Endothelial cell of hepatic sinusoid (primary cell): ENCODE measurements at regions not wholly inside any gene's neighbourhood (a gene's known extent, or its start where the extent isn't known, plus 50 kb on each side); places are given as distances from the start of the nearest gene placed in this dataset.

Source experiments
- in situ Hi-C: cut with HindIII; loops from 2 replicates; pipeline ENCODE4 v1.10.0; 2017; ENCODE audit warnings: low sequenced_read_pairs

DNA sequence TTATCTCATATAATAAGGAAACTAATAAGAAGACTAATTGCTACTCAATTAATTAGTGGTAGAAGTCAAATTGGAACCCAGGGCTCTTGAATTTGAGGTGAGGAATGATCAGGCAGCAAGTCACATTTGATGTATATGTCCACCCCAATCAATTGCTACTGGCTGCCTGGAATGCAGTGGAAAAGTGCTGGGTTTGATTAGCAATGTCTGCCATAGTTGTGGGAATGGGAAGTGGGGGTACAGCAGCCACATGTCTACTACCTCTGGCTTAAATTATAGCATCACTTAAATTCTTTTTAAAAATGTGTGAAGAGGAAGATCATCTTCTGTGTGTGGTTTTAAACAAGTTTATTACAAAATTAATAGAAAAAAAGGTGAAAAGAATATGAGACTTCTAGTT lies 50.8 kb upstream of the NAV2 start:
- in situ Hi-C loops = no loop called here

DNA sequence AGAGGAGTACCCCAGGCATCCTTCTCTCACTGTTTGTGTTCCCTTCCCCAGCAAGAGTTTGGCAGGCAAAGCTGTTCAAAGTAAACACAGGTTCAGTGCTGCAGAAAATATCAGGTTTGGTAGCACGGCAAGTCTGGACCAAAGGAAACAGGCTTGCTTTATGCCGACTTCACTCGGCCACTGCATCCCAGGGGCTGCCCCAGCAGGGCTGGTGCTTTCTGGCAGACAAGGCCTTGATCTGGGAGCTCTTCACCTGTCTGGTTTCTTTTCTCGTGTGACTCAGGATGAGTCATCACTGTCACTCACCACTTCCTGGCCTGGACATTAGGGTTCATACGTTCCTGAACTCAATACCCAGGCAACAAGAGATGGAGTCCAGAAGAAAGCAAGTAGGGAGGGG lies 52.6 kb upstream of the NAV2 start:
- in situ Hi-C loops = no loop called here

DNA sequence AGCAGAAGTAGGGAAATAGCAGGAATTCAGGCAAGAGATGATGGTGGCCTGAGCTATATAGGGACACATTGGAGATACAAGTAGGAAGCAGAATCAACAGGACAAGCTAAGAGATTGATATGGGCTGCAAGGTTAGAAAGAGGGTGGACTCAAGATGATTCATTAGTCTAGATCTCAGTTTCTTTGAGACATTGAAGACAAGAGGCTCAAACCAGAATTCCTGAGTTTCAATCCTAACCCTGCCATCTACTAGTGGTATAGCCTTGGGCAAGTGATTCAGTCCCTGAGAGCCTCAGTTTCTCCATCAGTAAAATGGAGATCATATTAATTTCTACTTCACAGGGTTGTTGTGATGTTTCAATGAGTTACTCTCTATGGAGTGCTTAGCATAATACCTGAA lies 53.1 kb upstream of the NAV2 start:
- in situ Hi-C loops = no loop called here

DNA sequence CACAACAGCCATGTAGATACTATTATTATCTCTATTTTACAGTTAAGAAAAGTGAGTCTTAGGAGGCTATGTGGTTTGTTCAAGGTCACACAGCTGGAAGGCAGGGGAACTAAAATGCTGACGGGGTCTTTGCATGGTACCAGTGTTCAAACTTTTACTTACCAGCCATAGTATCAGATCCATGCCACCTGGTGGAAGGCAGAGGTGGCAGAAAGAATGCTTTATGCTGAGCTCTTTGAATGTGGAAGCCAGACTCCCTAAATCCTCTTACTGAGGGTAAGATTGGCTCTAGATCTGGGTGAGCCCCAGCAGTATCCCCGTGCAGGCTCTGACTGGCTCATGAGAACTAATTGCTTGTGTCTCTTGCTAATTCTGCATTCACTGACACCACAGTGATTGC lies 54.3 kb upstream of the NAV2 start:
- in situ Hi-C loops = no loop called here

DNA sequence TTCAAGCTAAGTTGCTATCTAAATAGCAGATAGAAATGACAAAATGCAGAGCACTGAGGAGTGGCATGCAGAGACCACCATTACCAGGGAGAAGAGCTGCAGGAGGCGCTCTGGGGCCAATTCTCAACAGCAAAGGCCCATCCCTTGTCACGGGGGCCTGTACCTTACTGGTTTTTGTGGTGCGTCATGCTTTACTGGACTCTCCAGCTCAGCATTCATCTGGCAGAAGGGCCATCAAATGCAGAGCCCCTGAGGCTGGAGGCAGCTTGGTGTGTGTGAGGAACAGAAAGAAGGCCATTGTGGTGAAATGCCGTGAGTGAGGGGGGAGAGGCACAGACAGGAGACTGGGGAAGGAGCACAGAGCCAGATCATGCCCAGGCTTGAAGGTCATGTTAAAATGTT lies 56.5 kb upstream of the NAV2 start:
- in situ Hi-C loops = no loop called here

DNA sequence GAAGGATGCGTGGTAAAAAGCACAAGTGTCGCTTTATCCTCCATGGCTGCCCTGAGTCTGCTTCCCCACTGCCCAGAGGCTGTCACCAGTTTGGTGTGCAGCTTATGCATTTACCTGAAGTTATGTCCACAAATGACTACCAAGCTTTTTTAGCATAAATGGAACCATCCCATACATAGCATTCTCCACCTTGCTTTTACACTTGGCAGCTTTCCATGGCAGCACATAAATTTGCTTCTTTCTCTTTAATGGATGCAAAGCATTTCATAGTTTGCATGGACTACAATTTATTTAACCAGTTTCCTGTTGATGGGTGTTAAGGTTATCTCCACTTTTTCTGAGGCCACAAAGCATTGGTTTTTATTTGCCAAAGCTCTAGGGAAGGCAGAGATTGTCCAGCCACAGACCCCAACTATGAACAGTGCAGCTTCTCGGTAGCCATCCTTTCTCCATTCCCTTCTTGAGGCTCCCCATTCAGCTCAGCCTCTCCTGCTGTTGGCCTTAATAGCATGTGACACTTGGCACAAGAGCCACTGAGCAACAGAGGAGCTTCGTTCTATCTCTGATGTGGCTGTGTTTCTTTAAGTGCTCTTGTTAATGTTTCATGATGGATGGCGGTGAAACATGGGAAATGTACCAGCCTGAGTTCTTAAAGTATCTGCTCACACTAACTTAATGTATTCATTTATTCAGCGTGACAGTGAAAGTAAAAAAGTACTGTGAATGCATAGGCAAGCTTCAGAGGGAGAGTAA lies 59.8 kb upstream of the NAV2 start:
- in situ Hi-C loops = no loop called here

DNA sequence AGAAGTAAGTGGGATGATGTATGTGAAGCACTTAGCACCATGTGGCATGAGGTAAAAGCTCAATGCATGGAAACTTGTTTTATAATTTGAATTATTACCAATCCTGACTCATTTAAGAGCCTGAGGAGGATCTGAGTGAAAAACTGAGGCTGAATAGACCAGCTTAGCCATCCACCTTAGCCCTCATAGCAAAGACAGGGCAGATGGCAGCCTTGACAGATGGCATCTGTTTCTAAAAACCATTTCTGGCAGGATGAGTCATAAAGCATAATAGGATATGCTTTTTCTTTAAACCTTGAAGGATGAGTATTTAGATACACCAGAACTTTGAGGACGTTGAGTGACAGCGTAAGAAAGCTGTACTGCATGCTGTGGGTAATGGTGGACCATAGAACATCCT lies 61.0 kb upstream of the NAV2 start:
- in situ Hi-C loops = no loop called here

DNA sequence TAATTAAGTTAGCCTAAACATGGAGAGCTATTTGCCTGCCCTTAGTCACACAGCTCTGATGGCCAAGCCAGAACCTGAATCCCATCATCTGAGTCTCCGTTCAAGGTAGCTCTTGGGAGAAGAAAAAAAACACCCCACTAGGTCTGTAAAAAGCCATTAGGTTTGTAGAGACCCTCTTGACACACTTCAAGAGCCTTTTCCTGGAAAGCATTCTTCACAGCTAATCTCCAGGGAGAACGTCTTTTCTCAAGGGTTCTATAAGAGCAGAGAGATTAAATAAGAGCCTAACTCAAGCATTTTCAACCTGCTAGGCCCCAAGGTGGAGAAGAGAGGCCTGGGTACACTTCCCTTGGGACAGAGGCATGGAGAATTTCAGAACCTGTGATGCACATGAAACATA lies 61.6 kb upstream of the NAV2 start:
- in situ Hi-C loops = no loop called here

DNA sequence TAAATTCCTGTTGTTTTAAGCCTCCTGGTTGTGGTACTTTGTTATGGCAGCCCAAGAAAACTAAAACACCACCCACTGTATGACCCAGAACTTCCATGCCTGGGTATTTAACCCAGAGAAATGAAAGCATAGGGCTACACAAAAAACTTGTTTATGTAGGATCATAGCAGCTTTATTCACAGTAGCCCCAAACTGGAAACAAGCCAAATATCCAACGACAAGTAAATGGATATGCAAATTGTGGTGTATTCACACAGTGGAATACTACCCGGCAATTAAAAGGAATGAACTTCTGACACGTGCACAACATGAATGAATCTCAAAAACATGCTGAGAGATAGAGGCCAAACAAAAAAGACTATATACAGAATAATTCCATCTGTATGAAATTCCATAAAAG lies 62.2 kb upstream of the NAV2 start:
- in situ Hi-C loops = no loop called here

DNA sequence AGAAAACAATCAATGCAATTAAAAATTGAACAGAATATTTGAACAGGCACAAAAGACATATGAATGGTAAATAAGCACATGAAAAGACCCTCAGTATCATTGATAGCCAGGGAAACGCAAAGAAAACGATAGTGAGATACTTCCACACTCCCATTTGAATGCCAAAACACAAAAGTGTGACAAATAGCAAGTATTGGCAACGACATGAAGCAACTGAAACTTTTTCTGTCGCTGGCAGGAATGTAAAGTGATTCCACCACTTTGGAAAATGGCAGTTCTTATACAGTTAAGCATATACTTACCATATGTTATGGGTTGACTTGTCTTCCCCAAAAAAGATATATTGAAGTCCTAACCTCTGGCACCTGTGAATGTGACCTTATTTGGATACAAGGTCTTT lies 62.9 kb upstream of the NAV2 start:
- in situ Hi-C loops = no loop called here

DNA sequence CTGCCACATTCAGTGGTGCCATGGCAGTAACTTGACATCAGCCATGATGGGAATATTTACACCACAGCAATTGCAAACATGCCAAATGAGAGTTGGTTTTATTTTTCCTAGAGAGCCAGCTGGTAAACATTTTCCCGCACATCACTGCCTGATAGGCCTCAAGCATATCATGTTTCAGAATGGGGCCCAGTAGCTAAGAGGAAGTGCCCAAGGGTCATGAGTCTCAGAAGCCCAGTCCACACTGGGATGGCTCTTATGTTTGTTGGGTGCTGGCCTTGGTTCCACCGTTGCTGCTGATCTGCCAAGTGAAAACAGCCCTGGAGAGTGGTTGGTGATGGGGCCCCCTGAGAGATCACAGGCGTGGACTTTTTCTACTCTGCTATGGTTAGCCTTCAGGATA lies 64.3 kb upstream of the NAV2 start:
- in situ Hi-C loops = no loop called here

DNA sequence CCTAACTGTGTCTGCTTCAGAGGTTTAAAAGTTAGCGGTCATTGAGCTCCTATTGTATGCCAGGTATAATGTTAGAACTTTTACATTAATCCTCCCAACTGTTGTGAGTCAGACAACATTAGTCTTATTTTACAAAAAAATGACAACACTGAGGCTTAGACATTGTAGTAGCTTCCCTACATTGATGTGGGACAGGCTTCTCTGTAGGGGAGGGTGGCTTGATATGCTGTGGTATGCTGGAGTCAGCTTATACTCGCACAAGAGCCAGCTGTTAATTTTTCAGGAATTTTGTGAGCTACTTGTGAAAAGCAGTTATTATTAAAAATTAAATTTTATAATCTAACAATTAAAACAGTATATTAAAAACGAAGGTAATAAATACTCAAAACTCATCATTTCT lies 64.8 kb upstream of the NAV2 start:
- in situ Hi-C loops = no loop called here

DNA sequence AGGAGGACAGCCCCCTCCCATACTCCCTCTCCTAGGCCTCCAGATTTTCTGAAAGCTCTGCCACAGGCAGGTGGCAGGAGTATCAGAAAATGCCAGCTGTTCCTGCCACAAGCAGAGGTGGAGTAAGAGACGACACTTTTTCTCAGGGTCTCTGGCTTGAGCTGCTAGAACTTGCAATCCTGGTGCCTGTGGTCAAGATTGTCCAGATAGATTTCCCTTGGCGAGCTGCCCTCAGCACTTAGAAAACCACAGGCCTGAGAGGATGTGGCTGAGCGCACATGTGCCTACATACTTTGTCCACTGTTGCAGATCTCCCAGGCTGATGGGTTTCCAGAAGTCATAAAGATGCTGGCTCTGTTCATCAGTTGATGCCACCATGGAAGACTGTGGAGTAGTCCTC lies 65.7 kb upstream of the NAV2 start:
- in situ Hi-C loops = no loop called here

DNA sequence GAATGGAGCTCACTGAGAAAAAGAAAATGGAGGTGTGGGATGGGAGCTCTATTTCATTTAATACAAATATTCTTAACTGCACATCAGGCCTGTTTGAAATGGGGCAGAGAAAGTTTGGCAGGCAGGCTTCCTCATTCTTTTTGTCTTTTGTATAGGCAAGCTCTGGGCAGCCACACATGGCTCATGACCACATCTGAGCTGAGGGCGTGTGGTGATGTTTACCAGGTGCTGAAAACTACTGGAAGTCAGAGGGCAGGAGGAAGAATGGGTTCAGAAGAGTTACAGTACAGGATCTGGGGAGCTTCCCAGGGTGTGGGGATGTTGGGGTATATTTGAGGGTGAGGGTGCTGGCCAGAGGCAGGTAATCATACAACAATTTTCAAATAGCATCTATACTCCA lies 66.3 kb upstream of the NAV2 start:
- in situ Hi-C loops = no loop called here

DNA sequence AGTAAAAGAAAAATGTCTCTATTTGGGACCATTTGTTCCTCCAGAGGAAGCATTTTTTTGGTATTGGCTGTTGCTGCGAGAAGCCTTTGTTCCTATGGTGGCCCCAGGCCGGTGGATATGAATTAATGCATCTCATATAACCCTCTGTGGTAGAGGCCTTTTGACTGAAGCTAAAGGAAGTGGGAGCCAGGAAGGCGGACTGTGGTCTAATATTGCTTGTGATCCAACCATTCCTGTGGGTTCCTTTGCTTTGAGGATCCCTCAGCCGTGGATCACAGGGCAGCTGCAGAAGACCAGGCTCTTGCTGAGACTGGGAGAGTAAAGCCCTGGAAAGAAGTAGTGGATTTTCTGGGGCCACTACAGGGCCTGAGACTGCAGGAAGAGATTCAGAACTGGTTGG lies 68.3 kb upstream of the NAV2 start:
- in situ Hi-C loops = loop anchor here (5.0 kb wide), 1 partner anchor 52 kb away; no protein-coding TSS in a partner anchor

DNA sequence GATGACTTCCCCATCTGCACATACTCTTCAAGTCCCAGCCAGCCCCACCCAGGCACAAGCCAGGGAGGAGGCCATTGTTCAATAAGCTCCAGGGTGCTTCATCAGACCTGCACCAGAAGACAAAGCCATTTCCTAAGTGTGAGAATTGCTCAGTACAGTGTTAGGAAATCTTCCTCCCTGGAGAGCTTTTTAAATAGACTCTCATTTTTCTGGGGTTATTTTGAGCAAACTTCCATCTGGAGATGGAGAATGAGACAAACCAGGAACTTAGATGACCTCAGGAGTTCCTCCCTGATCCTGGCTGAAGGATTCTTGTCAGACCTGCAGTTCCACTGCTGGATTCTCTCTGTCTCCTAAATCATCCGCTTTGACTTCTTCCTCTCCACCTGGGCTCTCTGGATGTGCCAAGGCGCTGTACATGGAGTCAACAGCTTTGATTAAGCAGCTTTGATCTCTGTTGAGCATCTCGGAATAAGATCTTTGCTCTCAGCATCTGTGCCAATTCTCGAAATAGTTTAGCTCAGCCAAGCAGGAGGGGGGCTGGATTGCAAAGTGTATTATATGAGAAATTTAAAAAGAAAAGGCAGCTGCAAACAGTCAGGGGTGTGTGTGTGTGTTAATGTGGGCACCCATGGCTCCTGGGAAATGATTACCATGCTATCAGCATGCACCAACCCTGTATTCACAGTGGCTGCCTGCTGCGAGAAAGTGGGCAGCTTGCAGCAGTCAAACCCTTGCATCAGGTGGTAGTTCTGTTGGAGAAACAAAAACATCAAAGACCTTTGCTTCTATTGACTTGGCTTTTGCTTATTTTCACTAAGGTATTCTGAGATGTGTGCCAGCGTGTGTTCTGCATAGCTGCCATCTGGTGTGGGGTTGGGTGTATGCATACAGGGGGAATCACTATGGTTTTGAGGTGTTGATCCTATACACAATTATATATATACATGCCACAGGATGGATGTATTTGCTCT lies 70.2 kb upstream of the NAV2 start:
- in situ Hi-C loops = loop anchor here (5.0 kb wide), 1 partner anchor 50 kb away; no protein-coding TSS in a partner anchor

DNA sequence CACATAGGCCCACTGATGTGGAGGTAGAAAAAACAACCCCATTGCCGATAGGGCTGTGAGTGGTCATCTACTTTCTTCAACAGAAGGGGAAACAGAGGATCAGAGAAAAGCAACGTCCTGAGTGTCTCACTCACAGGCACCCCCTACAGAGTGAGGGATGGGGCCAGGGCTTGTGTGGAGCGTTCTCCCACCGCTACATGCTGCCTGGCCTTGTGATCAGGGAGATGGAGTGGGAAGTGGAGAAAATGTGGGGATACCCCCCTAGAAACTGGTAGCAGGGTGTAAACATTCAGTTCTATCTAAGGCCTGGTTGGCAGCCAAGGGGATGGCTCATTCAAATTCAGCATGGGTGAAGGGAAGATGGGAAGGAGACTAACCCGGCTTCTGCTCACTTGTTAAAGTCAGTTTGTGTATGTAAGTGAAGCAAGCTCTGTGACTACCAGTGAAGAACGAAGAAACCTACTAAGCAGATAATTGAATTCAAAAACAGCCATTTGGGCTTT lies 73.0 kb upstream of the NAV2 start:
- in situ Hi-C loops = loop anchor here (5.0 kb wide), 1 partner anchor 47 kb away; no protein-coding TSS in a partner anchor

DNA sequence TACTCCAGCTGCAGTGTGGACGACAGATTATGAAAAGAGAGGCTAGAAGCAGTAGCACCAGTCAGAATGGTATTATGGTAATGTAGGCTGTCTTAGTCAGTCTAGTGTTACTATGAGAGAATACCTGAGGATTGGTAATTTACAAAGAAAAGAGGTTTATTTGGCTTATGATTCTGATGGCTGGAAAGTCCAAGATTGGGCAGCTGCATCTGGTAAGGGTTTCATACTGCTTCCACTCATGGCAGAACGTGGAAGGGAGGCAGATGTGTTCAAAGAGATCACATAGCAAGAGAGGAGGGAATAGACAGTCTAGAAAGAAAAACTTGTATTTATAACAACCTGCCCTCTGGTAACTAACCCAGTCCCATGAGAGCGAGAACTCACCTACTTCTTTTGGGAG lies 77.3 kb upstream of the NAV2 start:
- in situ Hi-C loops = no loop called here

DNA sequence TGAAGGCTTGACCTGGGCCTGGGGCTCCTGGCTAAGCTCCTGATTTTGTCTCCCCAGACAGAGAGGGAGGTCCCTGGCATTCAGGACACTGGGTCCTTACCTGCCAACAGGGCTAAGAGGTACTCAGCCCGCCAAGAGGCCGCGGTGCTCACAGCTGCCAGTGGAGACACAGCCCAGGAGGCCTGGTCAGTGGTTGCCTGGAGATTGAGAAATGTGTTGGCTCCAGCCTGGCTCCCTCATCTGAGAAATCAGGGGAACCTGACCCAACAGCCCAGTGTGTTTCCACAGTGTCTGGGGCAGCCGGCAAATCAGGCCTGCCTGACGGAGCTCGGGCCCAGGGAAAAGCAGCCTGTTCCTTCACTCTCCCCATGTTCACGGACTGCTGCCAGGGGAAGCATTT lies 79.4 kb upstream of the NAV2 start:
- in situ Hi-C loops = no loop called here

DNA sequence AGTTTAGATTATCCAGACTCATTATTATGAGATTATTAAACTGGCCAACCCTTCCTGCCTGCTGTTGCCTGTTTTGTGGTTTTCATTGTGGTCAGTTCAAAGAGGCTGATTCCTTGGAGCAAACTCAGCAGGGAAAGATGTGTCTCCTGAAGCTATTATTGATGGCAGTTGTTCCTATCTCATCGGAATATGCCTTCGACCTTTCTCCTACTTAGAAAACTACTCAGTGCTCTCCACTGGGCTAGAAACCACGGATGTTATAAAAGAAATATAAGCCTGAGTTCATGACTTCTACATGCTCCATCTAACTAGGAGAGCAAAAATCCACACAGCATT lies 80.2 kb upstream of the NAV2 start:
- in situ Hi-C loops = no loop called here

DNA sequence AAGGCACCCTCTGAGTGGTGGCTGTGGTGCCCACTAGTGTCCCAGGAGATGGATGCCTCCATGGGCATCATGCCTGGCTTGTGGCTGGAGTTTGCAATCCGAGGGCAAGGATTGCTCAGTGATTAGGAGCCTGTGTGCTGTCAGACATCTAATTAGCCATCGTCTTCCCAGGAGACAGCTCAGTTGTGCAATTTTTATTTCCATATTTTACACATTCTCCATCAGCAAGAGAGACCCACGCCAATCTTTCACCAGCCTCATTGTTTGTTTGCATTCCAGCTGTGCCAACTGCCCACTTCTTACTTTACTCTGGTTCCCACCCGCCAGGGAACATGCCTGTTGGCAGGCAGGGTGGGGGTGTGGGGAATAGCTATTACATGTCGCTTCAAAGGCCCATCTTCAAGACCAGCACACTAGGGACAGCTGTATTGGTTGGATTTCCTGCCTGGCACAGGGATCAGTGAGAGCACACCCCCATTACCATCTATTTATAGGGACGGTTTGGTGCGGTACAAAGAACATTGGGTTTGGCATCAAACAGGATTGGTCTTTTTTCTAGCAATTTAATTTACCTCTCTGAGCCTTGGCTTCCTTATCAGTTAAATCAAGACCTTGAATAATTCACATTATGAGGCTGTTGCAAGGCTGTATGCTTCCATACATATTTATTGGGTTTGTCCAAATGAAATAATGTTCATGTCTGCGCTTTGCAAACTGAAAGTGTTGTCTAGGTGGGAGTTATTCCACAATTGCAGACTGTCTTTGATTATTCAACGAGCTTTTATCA lies 80.7 kb upstream of the NAV2 start:
- in situ Hi-C loops = no loop called here
